Fibroblast of villous mesenchyme (primary cell): ENCODE measurements at regions not wholly inside any gene's neighbourhood (a gene's known extent, or its start where the extent isn't known, plus 50 kb on each side); places are given as distances from the start of the nearest gene placed in this dataset. TPM values are rescaled to one million over a fixed set of nuclear protein-coding genes. Genes with fewer than 3 reads are reported as not detected.
"Not testable (repeated sequence)": the region's sequence is repeated elsewhere in the genome, so short reads cannot be mapped to it uniquely, and the experiment has no call there.

Source experiments
- DNase-seq: peaks from one replicate; pipeline ENCODE4 v3.0.0-alpha.2; 2010; ENCODE audit warnings: low read depth
- H3K4me3 ChIP-seq: 2 replicates; pipeline ENCODE4 v1.5.1; 2011; ENCODE audit warnings: low read depth, mild to moderate bottlenecking, low read length
- small RNA-seq: library from RNA; depleted of rRNA; stranded (forward); fragments of <200 nt; gene quantifications from one replicate; pipeline ENCODE3, GENCODE V24; 2012
- TF ChIP-seq, protein P1 (sequence below): IDR thresholded peaks from 2 replicates; pipeline ENCODE4 v1.5.1; 2012; ENCODE audit warnings: low read depth, mild to moderate bottlenecking, low read length; ENCODE audit not compliant: insufficient read depth

DNA sequence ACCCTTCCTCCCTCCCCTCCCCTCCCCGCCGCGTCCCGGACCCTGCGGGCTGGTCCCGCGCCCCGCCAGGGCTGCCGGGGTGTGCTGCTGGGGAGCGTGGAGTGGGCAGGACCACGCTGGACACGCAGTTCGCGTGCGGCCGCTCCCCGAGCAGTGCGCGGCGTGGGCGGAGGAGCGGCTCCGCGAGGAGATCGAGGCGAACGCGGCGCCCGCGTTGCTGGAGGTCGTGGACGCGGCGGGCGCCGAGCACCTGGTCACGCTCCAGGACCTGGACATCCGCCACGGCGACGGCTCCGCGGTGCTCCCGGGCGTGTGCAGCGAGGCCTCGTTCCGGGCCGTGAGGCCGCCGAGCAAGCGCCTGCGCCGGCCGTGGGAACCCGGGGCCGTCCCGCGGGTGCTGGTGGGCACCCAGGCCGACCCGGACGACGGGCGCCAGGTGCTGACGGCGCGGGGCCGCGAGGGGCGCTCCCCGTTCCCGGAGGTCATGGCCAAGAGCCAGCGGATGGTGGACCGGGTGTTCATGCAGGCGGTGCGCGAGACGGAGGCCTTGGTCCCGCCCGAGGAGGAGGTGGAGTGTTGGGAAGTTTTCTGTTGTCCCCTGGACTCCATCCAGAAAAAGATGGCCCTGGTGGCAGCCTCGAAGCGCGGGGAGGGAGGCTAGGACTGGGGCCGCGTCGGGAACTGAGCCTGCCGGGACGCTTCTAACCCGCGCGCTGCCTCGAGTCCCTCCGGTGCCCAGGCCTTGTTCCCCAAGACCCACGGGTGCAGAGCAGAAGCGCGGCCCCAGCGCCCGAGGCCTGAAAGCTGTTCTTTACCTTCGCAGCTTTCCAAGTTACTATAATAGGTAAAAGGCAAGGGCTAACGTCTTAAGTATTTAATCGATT lies 54.7 kb upstream of the EIF5 start:
- no peak for DNase-seq
- TF ChIP-seq, protein P1, sequence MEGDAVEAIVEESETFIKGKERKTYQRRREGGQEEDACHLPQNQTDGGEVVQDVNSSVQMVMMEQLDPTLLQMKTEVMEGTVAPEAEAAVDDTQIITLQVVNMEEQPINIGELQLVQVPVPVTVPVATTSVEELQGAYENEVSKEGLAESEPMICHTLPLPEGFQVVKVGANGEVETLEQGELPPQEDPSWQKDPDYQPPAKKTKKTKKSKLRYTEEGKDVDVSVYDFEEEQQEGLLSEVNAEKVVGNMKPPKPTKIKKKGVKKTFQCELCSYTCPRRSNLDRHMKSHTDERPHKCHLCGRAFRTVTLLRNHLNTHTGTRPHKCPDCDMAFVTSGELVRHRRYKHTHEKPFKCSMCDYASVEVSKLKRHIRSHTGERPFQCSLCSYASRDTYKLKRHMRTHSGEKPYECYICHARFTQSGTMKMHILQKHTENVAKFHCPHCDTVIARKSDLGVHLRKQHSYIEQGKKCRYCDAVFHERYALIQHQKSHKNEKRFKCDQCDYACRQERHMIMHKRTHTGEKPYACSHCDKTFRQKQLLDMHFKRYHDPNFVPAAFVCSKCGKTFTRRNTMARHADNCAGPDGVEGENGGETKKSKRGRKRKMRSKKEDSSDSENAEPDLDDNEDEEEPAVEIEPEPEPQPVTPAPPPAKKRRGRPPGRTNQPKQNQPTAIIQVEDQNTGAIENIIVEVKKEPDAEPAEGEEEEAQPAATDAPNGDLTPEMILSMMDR = no peak
- peak overlapping the region; percentile 2 for H3K4me3 ChIP-seq

DNA sequence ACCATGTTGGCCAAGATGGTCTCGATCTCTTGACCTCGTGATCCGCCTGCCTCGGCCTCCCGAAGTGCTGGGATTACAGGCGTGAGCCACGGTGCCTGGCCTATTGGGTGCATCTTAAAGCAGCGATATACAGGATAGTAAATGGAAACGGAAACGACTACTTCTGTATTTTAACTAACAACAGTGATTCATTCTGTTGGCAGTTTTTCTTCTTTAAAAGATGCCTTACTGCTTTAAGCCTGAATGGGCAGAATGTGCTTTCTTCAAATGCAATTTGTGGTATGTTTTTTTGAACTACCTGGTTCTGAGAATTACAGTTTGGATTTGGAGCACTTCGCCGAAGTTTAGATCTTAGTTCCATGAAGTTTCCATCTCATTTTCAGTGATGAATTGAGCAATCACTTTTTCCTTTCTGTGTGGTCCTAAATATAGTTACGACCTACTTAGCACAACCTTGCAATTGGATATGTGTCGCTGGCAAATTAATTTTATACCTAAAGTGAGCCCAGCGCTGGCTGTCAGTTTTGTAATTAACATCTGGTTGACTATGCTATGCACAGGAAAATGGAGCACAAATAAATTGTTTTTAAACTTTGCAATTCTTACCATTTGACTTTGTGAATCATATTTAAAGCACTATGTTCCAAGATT lies 53.6 kb upstream of the EIF5 start:
- peak; percentile 14 for DNase-seq
- H3K4me3 ChIP-seq = no peak overlapping the region
- TF ChIP-seq, protein P1 = no peak

DNA sequence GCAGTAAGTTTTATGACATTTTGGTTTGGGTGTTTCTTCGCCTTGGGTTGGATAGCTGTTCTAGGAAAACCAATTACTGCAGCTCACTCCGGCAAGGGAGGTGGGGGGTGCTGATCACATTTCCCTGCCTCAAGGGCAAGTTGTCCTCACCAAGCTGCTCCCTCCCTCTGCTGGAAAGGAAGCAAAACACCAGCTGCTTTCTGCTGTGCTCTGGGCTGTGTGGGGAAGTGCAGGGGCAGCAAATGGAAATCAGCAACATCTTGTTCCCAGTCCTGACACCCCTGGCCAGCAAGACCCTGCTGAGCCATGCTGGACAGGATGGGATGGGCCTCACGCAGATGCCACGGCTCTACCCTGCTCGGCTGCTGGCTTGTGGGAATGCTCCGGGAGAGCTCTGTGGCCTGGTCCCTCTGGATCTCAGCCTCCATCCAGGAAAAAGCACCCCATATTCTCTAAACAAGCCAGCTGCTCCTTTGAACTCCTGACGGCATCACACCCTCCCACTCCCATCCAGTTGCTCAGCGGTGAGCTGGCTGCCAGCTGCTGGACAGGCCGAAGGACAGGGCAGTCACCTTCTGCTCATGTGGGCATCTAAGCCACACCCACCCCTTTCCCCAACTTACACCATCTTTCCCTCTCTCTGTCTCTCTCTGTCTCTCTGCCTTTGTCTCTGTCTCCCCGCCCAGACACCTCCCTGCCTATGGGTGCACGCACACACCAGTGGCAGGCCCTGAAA lies 52.4 kb upstream of the EIF5 start:
- TF ChIP-seq, protein P1 = peak; percentile 84
- H3K4me3 ChIP-seq = no peak overlapping the region
- peak; percentile 88 for DNase-seq

DNA sequence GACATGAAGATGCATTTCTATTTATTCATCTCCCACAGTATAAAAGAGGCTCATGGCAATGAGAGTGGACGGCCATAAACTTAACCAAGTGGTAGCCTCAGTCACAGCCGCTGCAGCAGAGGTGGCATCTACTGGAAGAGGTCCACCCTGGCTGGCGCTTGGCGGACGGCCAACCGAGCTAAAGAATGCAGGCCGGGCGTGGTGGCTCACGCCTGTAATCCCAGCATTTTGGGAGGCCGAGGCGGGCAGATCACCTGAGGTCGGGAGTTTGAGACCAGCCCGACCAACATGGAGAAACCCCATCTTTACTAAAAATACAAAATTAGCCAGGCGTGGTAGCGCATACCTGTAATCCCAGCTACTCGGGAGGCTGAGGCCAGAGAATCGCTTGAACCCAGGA lies 51.7 kb upstream of the EIF5 start:
- not testable (repeated sequence) for H3K4me3 ChIP-seq, DNase-seq

DNA sequence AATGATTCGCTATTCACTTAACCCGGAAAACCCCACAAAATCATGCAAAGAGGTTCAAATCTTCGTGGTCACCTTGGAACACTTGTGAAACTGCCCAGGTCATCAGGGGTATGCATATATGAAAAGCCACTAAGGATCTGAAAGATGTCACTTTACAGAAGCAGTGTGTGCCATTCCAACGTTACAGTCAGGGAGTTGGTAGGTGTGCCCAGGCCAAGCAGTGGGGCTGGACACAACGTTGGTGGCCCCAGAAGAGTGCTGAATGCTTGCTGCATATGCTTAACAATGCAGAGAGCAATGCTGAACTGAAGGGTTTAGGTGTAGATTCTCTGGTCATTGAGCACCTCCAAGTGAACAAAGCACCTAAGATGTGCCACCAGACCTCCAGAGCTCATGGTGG lies 51.1 kb upstream of the EIF5 start:
- no peak overlapping the region for H3K4me3 ChIP-seq
- DNase-seq = no peak
- TF ChIP-seq, protein P1 = no peak

DNA sequence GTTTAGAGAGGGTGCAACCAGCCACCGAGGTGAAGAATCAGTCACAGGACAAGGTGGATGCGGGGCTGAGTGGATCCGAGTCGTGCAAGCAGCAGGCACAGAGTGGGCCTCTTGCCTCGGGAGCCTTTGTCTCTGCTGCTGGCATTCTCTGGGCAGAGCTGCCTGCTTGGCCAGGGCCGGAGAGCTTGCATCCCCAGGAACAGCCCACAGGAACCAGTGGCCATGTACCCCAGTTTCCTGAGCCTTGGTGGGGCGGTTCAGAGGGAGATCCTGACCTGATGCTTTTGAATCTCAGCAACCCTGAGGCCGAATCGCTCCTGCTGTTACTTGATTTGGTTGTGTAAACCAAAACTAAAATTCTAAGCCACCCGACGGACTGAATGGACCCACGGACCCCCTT lies 50.1 kb upstream of the EIF5 start:
- DNase-seq = no peak
- H3K4me3 ChIP-seq = no peak overlapping the region
- TF ChIP-seq, protein P1 = no peak

Small RNAs in the stretch of these regions (small RNA-seq; reads per million reads assigned to genes)
- gene AL161669.2 = not detected
